H1 (cell line): ENCODE measurements at regions not wholly inside any gene's neighbourhood (a gene's known extent, or its start where the extent isn't known, plus 50 kb on each side); places are given as distances from the start of the nearest gene placed in this dataset.

Experiments used
- EZH2 ChIP-seq: fragments of 200-600 bp; sonication (generic); IDR thresholded peaks from 2 replicates; pipeline ENCODE4 v1.7.1; 2012; ENCODE audit warnings: low read depth, mild to moderate bottlenecking, moderate library complexity, low read length, inconsistent platforms; ENCODE audit not compliant: severe bottlenecking
- POLR2A ChIP-seq, 2 experiments: IDR thresholded peaks; 1 replicate in 1 of 2; 2 replicates in 1 of 2; pipeline ENCODE4 v1.6.1; 2011; ENCODE audit warnings: low read depth in 2 of 2, low read length in 2 of 2, mild to moderate bottlenecking in 2 of 2; ENCODE audit errors: control extremely low read depth in 1 of 2
- SIN3A ChIP-seq, 2 experiments: IDR thresholded peaks in 1 of 2; conservative IDR thresholded peaks in 1 of 2; 2 replicates each; pipeline ENCODE4 v1.6.1; 2011 to 2012; ENCODE audit warnings: low read length in 2 of 2, improper control_type of control experiment in 1 of 2, low read depth in 1 of 2, mild to moderate bottlenecking in 1 of 2
- SIRT6 ChIP-seq: IDR thresholded peaks from one replicate; pipeline ENCODE4 v1.7.1; 2012; ENCODE audit warnings: low read length, inconsistent platforms
- USF2 ChIP-seq: IDR thresholded peaks from 2 replicates; pipeline ENCODE4 v1.6.1; 2011; ENCODE audit warnings: low read length, improper control_type of control experiment
- TF ChIP-seq, protein P1 (sequence below): IDR thresholded peaks from 2 replicates; pipeline ENCODE4 v1.6.1; 2012; ENCODE audit warnings: inconsistent platforms

- no peak for TF ChIP-seq EZH2
- no peak for TF ChIP-seq USF2
- no peak for TF ChIP-seq SIRT6
- TF ChIP-seq, protein P1, sequence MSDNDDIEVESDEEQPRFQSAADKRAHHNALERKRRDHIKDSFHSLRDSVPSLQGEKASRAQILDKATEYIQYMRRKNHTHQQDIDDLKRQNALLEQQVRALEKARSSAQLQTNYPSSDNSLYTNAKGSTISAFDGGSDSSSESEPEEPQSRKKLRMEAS, result no peak
- TF ChIP-seq SIN3A (conservative IDR thresholded peaks at IDR 0.05 in 1 of 2, IDR thresholded peaks at IDR 0.05 in 1 of 2; ENCODE audit: low read depth in 1 of 2, low read length in 2 of 2), result no peak
- TF ChIP-seq POLR2A (IDR thresholded peaks at IDR 0.05; ENCODE audit: control extremely low read depth in 1 of 2, low read depth in 2 of 2, low read length in 2 of 2), result no peak
These were observed 377.3 kb upstream of the NFE2L3 start (continued) for GRCh38 chr7:25774675-25775074.
